SU-DHL-6 (cell line): ENCODE measurements at regions not wholly inside any gene's neighbourhood (a gene's known extent, or its start where the extent isn't known, plus 50 kb on each side); places are given as distances from the start of the nearest gene placed in this dataset.

Source experiments
- CTCF ChIP-seq: fragments of 200-600 bp; sonication (generic); IDR thresholded peaks from one replicate; pipeline ENCODE4 v1.5.1; 2017; ENCODE audit warnings: antibody characterized with exemption, mild to moderate bottlenecking, low read length, moderate library complexity; ENCODE audit not compliant: insufficient read depth, poor library complexity, severe bottlenecking
- EZH2phosphoT487 ChIP-seq: fragments of 200-600 bp; sonication (generic), shearing (Covaris generic); conservative IDR thresholded peaks from 2 replicates; pipeline ENCODE4 v1.6.1; 2018; ENCODE audit warnings: mild to moderate bottlenecking, antibody characterized with exemption, low read length, moderate library complexity, mixed read lengths

DNA sequence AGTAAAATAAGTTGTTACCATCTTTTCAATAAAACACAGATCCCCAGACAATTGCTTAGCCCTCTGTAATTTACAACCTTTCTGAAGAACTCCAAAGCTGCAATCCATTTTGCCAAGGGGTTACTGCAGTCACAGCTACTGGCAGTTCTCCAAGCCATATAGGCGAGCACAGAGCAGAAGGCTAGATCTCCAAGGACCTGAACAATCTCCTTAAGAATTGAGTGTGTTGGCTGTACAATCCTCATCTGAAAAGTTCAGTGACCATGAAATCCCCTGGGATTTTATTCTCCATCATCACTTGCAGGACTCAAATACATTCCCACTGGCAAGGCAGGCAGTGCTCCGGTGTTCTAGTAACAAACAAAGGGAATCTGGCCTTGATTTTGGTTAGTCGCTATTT, 103.9 kb upstream of the LRP1B start:
- no peak for TF ChIP-seq CTCF
- no peak for TF ChIP-seq EZH2phosphoT487
